ENCODE measurements at regions not wholly inside any gene's neighbourhood (a gene's known extent, or its start where the extent isn't known, plus 50 kb on each side); places are given as distances from the start of the nearest gene placed in this dataset.

DNA sequence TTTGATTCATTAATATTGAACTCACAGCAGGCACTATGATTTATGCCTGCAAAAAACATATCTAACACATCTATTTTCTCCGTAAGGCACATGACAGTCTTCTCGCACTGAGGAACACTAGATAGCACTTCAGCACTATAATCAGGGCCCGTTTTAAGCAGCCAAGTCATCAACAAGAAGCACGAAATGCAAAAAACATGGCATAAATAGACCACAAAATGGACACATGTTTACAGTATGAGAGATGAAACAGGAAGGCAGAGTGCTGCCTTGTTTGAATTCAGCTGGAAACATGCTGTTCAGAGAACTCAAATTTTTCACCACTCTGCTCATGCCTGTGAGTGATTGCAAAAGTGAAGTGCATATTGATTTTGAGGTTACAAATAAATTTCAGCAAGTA, 205.8 kb upstream of the PDGFD start:
- TF ChIP-seq, protein P1, sequence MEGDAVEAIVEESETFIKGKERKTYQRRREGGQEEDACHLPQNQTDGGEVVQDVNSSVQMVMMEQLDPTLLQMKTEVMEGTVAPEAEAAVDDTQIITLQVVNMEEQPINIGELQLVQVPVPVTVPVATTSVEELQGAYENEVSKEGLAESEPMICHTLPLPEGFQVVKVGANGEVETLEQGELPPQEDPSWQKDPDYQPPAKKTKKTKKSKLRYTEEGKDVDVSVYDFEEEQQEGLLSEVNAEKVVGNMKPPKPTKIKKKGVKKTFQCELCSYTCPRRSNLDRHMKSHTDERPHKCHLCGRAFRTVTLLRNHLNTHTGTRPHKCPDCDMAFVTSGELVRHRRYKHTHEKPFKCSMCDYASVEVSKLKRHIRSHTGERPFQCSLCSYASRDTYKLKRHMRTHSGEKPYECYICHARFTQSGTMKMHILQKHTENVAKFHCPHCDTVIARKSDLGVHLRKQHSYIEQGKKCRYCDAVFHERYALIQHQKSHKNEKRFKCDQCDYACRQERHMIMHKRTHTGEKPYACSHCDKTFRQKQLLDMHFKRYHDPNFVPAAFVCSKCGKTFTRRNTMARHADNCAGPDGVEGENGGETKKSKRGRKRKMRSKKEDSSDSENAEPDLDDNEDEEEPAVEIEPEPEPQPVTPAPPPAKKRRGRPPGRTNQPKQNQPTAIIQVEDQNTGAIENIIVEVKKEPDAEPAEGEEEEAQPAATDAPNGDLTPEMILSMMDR (conservative IDR thresholded peaks at IDR 0.05 in 1 of 2, IDR thresholded peaks at IDR 0.05 in 1 of 2; ENCODE audit: low read depth in 1 of 2, low read length in 2 of 2), result no peak
- no peak for TF ChIP-seq EZH2 (IDR thresholded peaks at IDR 0.05; ENCODE audit: low read length, missing control alignments)
